ENCODE measurements at regions not wholly inside any gene's neighbourhood (a gene's known extent, or its start where the extent isn't known, plus 50 kb on each side); places are given as distances from the start of the nearest gene placed in this dataset.

DNA sequence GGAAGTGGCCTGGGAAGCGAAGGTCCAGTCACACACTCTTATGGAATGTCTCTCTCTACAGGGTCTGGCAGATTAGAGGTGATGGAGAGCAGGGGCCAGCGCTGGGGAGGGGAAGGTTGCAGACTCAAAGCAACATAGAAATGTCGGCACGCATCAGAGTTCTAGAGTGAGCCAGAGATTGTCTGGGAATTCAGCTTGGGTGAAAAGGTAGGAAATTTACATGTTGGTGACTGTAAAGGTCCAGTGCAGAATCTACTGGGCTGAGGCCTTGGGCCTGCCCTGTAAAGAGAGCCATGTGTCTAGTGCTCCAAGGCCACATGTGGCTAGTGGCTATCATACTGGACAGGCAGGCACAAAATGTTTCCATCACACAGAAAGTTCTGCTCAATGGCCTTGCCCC, 80.8 kb downstream of the FOXA2 start:
- TF ChIP-seq NFYB (CRISPR knock-in tag; IDR thresholded peaks at IDR 0.05) (no peak), ELF4 (CRISPR knock-in tag; IDR thresholded peaks at IDR 0.05; ENCODE audit: borderline replicate concordance) (no peak), RNF2 (conservative IDR thresholded peaks at IDR 0.05; ENCODE audit: low read depth) (no peak), MAZ (IDR thresholded peaks at IDR 0.05; ENCODE audit: borderline replicate concordance, low read depth, low read length) (no peak), MAZ (CRISPR knock-in tag; IDR thresholded peaks at IDR 0.05; ENCODE audit: low read depth) (no peak), NPAS2 (CRISPR knock-in tag; IDR thresholded peaks at IDR 0.05; ENCODE audit: borderline replicate concordance) (no peak), ZFP41 (CRISPR knock-in tag; IDR thresholded peaks at IDR 0.05; ENCODE audit: borderline replicate concordance) (no peak), ZNF264 (CRISPR knock-in tag; IDR thresholded peaks at IDR 0.05) (no peak)
- TF ChIP-seq, protein P1, sequence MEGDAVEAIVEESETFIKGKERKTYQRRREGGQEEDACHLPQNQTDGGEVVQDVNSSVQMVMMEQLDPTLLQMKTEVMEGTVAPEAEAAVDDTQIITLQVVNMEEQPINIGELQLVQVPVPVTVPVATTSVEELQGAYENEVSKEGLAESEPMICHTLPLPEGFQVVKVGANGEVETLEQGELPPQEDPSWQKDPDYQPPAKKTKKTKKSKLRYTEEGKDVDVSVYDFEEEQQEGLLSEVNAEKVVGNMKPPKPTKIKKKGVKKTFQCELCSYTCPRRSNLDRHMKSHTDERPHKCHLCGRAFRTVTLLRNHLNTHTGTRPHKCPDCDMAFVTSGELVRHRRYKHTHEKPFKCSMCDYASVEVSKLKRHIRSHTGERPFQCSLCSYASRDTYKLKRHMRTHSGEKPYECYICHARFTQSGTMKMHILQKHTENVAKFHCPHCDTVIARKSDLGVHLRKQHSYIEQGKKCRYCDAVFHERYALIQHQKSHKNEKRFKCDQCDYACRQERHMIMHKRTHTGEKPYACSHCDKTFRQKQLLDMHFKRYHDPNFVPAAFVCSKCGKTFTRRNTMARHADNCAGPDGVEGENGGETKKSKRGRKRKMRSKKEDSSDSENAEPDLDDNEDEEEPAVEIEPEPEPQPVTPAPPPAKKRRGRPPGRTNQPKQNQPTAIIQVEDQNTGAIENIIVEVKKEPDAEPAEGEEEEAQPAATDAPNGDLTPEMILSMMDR (CRISPR knock-in tag; IDR thresholded peaks at IDR 0.05): no peak

Measured in HepG2 (cell line).